IPS-15b (cell line): ENCODE measurements at regions not wholly inside any gene's neighbourhood (a gene's known extent, or its start where the extent isn't known, plus 50 kb on each side); places are given as distances from the start of the nearest gene placed in this dataset.

ENCODE experiments used
- H3K27me3 ChIP-seq: one replicate; pipeline ENCODE4 v1.6.1; 2013; ENCODE audit warnings: low read length; ENCODE audit not compliant: control insufficient read depth, insufficient read depth
- H3K36me3 ChIP-seq: one replicate; pipeline ENCODE4 v1.6.1; 2013; ENCODE audit warnings: low read length; ENCODE audit not compliant: control insufficient read depth, insufficient read depth
- H3K4me1 ChIP-seq: one replicate; pipeline ENCODE4 v1.6.1; 2013; ENCODE audit warnings: mild to moderate bottlenecking, low read length; ENCODE audit not compliant: control insufficient read depth, insufficient read depth
- H3K4me3 ChIP-seq: one replicate; pipeline ENCODE4 v1.5.1; 2013; ENCODE audit warnings: low read depth, low read length
- H3K9ac ChIP-seq: one replicate; pipeline ENCODE4 v1.6.1; 2013; ENCODE audit warnings: low read depth, mild to moderate bottlenecking, low read length
- H3K9me3 ChIP-seq: one replicate; pipeline ENCODE4 v1.6.1; 2013; ENCODE audit warnings: mild to moderate bottlenecking, low read length; ENCODE audit not compliant: control insufficient read depth, insufficient read depth

DNA sequence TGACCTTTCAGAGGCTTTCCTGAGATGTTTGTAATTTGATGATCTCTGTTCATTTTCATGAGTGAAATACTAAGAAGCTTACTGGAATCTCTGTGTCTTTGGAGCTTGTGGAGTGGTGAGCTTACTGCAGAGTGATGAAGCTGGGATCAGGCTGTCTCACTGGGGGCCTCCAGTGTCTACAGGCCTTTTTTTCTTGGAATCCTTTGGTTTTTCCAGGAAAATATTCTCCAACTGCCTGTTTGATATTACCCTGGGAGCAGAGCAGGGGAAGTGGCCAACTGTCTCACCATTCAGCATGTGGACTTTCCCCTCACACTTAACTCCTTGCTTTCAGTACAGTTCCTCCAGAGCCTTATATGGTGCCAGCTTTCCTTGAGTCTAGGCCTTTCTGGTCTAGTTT, 62.0 kb upstream of the KCNA1 start:
- Histone ChIP-seq H3K9ac (no peak overlapping the region), H3K4me3 (no peak overlapping the region), H3K27me3 (no peaks in the 10 kb centered on the region), H3K36me3 (no peaks in the 10 kb centered on the region), H3K9me3 (no peaks in the 10 kb centered on the region), H3K4me1 (no peaks in the 10 kb centered on the region)

DNA sequence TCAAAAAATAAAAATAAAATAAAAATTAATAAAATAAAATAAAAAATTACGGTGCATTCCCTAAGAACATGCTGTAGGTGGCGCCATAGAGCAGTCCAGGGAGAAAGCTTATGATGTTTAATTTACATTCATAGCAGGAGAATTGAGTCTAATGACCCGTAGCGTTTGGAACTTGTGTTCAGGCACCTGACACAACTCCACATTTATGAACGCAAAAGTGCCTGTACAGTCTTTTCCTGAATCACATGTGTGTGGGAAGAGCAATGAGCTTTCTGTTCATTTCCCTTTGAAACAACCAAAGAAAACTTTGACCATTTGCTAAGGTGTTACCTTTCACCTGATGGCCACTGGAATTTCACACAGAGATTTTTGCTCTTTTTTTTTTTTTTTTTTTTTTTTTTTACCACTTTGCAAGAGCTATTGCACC, 60.6 kb upstream of the KCNA1 start:
- H3K4me3 ChIP-seq = no peak overlapping the region
- no peaks in the 10 kb centered on the region for H3K9me3 ChIP-seq
- no peaks in the 10 kb centered on the region for H3K27me3 ChIP-seq
- no peaks in the 10 kb centered on the region for H3K4me1 ChIP-seq
- no peaks in the 10 kb centered on the region for H3K36me3 ChIP-seq
- H3K9ac ChIP-seq = no peak overlapping the region

DNA sequence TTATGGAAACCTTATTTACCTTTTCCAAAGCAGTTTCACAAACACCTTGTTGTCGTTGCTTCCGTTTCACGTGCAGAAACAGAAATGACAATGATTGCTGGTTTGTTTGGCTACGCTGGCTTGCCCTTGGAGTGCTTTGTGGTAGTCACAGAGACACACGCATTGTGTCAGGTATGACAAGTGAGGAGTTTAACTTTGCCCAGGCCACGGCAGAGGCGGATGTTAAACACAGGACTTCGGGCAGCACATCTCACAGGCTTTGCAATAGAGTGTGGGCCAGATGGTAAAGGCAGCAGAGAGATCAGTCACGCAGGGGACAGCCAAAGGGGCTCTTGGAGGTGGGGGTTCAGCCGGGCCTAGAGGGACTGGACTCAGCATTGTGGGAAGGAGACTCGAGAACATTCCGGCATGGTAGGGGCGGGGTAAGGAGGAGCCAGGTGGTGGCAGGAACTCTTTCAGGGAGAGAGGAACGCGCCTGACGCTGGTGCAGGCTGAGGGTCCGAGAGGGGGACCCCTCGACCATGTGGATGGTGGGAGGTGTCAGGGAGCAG, 59.8 kb upstream of the KCNA1 start:
- H3K36me3 ChIP-seq = no peaks in the 10 kb centered on the region
- no peak overlapping the region for H3K4me3 ChIP-seq
- H3K27me3 ChIP-seq = no peaks in the 10 kb centered on the region
- H3K4me1 ChIP-seq = no peaks in the 10 kb centered on the region
- no peaks in the 10 kb centered on the region for H3K9me3 ChIP-seq
- no peak overlapping the region for H3K9ac ChIP-seq

DNA sequence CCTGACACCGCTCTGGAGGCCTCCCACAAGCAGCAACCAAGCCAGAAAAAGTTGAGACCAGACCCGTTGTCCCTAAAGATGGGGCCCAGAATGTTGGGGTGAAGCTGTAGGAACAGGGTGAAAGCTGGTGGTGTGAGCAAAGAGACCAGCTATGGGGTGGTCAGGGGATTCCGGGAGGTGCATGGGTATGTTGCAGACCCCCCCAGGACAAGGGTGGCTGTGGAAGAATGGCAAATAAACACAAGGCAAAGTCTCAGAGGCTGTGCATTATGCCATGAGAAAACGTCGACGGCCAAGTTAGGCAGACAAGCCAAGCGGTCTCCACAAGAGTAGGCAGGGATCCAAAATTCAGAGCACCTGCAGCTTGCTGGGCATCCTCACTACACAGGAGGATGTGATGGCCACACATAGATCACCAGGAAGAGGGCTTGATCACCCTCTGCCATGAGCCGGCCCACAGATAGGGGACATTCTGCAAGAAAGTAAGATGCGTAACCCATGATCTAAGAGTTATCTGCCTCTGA, 58.8 kb upstream of the KCNA1 start:
- H3K27me3 ChIP-seq = no peaks in the 10 kb centered on the region
- H3K4me1 ChIP-seq = no peaks in the 10 kb centered on the region

DNA sequence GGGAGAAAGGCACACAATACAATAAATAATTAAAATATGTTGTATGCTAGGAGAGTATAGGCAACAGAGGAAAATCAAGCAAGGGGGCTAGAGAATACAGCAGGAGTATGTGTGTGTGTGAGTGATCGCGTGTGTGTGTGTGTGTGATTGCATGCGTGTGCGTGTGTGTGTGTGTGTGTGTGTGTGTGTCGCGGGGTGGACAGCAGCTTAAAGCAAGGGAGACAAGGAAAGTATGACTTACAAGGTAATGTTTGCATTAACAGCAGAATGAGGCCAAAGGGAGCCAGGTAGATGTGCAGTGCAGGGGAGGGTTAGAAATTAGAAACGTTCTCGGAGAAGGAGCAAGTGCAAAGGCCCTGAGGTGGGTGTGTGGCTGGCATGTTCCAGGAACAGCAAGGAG, 57.4 kb upstream of the KCNA1 start:
- H3K4me1 ChIP-seq = no peaks in the 10 kb centered on the region

More for the DNA sequence above, 58.8 kb upstream of the KCNA1 start:
- no peak overlapping the region for H3K9ac ChIP-seq
- H3K4me3 ChIP-seq = no peak overlapping the region
- no peaks in the 10 kb centered on the region for H3K9me3 ChIP-seq
- no peaks in the 10 kb centered on the region for H3K36me3 ChIP-seq

DNA sequence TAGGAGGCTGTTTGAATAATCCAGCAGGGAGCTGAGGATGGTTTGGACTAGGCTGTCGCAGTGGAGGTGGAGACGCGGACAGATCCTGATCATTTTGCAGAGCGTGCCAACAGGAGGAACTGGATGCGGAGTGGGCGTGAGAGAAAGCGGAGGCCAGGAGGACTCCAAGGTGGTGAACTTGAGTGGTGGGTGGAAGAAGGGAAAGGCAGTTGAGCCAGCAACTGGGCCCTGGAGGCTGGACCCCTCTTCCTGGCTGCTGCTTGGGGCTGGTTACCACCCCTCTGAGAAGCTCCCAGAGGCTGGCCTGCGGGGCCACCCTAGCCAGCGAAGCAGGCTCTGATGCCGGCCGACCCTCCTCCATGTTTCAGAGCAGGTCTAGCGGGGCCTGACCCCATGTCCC, 56.8 kb upstream of the KCNA1 start:
- H3K27me3 ChIP-seq = peaks cover 3% of the 10 kb centered on the region
- H3K9ac ChIP-seq = no peak overlapping the region

More for the DNA sequence above, 57.4 kb upstream of the KCNA1 start:
- H3K9ac ChIP-seq = no peak overlapping the region
- H3K4me3 ChIP-seq = no peak overlapping the region
- no peaks in the 10 kb centered on the region for H3K36me3 ChIP-seq
- peaks cover 2% of the 10 kb centered on the region for H3K27me3 ChIP-seq
- no peaks in the 10 kb centered on the region for H3K9me3 ChIP-seq

DNA sequence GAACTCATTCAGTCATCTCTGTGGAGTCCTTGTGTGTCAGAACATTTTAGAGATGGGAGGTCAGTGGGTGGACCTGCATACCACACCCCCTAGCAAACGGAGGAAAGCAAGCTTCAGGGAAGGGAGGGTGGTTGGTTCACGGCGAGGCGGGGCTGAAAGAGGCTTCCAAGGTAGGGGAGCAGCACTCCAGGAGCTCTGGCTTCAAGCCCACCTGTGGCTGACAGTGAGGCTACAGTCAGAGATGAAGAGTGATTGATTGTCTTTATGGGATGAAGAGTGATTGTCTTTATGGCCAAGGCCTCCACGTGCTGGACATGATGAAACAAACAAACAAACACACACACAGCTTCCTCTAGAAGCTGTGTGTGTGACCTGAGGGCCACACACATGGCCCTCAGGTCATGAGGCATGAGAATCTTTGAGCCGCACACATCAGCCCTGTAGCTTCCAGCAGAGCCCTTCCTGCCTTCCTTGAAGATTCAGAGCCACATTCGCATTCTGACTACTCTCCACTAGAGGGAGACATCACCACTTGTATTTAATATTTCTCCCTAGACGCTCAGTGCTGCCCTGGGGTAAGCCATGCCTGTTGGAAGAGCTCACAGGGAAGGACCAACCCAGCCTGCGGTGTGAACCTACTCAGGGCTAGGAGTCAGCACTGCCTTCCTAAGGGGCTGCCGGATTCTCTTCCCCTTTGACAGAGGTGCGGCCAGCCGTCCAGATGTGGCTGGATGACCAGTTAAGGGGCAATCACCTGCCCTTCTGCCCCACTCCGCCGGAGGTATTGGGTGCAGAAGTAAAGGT, 54.4 kb upstream of the KCNA1 start:
- H3K9ac ChIP-seq = no peak overlapping the region
- H3K27me3 ChIP-seq = peaks cover 15% of the 10 kb centered on the region
- peaks cover 9% of the 10 kb centered on the region for H3K4me1 ChIP-seq
- H3K4me3 ChIP-seq = no peak overlapping the region
- H3K36me3 ChIP-seq = no peaks in the 10 kb centered on the region
- H3K9me3 ChIP-seq = no peaks in the 10 kb centered on the region

More for the DNA sequence above, 56.8 kb upstream of the KCNA1 start:
- Histone ChIP-seq H3K4me1 (peaks cover 2% of the 10 kb centered on the region), H3K4me3 (no peak overlapping the region), H3K9me3 (no peaks in the 10 kb centered on the region), H3K36me3 (no peaks in the 10 kb centered on the region)

DNA sequence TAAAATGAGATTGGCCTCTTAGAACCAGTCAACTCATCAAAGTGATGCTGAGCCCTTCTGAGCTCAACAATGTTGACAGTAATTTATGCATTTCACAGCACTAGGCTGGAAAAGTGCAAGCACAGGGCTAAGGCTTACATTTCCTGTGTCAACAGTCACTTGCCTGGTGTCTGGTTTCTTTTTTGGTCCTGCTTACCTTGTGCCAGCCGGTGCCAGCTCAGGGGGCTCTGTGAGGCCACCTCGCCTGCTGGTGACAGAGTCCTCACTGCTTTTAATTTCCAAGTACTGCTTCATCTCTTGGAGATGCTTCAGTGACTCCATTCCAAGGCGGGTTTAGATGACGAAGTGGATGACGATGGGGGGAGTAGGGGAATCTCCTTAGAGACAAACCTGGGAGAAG, 53.1 kb upstream of the KCNA1 start:
- Histone ChIP-seq H3K9me3 (no peaks in the 10 kb centered on the region), H3K4me1 (peaks cover 9% of the 10 kb centered on the region), H3K36me3 (no peaks in the 10 kb centered on the region), H3K4me3 (no peak overlapping the region), H3K27me3 (peaks cover 15% of the 10 kb centered on the region), H3K9ac (peak overlapping the region; percentile 37)

DNA sequence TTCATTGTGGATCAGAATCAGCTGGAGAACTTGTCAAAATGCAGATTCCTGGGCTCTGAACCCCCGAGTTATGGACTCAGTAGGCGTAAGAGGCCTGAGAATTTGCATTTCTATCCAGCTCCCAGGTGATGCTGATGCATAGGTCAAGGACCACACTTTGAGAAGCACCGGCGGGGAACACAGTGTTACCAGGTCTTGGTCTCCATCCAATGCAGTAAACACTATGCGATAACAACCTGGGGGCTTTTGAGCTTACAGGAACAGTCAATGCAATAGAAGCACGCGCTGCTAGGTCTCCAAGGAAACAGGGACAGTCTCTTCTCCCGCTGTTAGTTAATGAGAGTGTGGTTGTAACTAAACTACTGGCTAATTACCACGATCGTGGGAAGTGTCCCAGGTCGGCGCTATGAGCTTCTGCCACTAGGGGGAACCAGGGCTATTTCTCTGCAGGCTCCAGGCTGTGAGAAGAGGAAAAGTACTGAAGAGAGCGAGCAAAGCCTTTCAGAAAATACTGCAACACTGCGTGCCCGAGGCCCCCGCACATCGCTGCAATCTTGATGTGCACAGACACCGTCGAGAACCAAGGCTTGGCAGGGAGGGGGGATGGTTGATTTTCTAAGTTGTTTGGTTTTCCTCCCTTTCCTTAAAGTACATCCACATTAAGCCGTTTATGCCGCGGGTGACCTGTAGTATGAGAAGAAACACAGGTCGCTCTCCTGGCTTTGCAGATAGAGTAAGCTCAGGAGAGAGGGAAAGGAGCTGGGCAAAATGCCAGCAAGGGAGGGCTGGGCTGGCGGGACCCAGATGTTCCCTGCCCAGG, 52.0 kb upstream of the KCNA1 start:
- Histone ChIP-seq H3K9ac (no peak overlapping the region), H3K36me3 (no peaks in the 10 kb centered on the region), H3K9me3 (no peaks in the 10 kb centered on the region), H3K4me3 (peak overlapping the region; percentile 37), H3K4me1 (peaks cover 9% of the 10 kb centered on the region), H3K27me3 (peaks cover 15% of the 10 kb centered on the region)

DNA sequence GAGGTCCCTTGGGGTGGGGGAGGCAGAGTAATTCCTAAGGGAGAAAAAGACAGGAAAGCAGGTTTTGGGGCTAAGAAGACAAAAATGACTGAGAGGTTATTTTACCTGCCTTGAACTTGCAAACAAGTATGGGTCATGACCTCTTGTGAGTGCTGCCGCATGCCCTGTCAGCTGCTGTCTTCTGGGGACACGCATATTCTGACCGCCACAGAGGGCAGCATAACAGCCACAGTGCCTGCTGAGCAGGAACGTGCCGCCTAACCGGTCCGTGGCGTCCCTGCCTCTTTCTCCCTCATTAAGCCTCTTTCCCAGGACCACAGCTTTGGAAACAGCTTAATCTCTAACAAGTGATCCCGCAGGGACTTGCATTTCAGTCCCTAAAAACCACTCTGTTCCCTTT, 51.3 kb upstream of the KCNA1 start:
- no peaks in the 10 kb centered on the region for H3K9me3 ChIP-seq
- peak overlapping the region; percentile 24 for H3K9ac ChIP-seq
- no peaks in the 10 kb centered on the region for H3K36me3 ChIP-seq
- peaks cover 9% of the 10 kb centered on the region for H3K4me1 ChIP-seq
- H3K4me3 ChIP-seq = no peak overlapping the region
- peaks cover 15% of the 10 kb centered on the region for H3K27me3 ChIP-seq

DNA sequence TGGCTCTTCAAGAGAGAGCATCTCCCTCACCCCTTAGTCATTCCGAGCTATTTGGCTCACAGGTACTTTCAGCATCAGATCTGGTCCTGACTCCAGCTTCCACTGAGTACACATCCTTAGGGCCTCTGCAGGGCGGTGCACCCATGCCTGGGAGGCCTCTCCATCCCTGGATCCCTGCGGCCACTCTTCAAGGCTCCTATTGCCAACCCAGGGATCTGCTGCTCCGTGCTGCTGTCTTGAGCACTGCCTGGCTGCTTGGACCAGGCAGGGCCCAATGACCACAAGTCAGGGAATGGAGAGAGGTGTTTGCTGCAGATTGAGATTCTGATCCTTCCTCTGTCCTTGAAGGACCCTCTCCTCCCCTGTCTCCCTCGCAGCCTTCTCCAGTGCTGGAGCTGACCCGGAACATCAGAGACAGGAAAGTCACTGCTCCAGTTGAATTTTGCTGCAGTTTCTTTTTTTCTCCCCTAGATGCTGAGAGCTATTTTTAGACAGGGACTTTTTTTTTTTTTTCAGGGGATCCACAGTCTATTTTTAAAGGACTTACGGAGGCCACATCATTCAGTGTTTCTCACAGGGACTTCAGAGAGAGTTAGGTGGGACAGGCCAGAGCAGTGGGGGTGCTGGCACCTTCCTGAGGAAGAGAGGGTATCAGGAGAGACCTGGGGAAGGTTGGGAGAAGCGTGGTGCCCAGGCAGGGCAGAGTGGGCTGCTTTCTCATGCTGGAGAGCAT, 50.1 kb upstream of the KCNA1 start:
- Histone ChIP-seq H3K4me1 (peaks cover 9% of the 10 kb centered on the region), H3K9ac (no peak overlapping the region), H3K36me3 (no peaks in the 10 kb centered on the region), H3K4me3 (no peak overlapping the region), H3K9me3 (no peaks in the 10 kb centered on the region), H3K27me3 (peaks cover 22% of the 10 kb centered on the region)
